PC-3 (cell line): ENCODE measurements at regions not wholly inside any gene's neighbourhood (a gene's known extent, or its start where the extent isn't known, plus 50 kb on each side); places are given as distances from the start of the nearest gene placed in this dataset.

Source experiments
- ATAC-seq: fragments of 200-7000 bp; cut with Tn5 transposase; 2 replicates; pipeline ENCODE4 v1.9.1; 2020; ENCODE audit warnings: mild to moderate bottlenecking, moderate library complexity
- BruUV-seq: library from RNA; stranded (reverse); fragments of 400-500 nt; replicated peaks from 2 replicates; lab custom pipeline; 2021; lab: Mats Ljungman, UMichigan
- CTCF ChIA-PET: fragments of 300-600 bp; sonication (Branson Sonifier 250); formaldehyde crosslinking; loops from one replicate; lab custom pipeline; 2022; ENCODE audit warnings: antibody characterized with exemption; lab: Charles Lee
- POLR2A ChIA-PET: fragments of 300-600 bp; sonication (Branson Sonifier 250); formaldehyde crosslinking; loops from one replicate; lab custom pipeline; 2022; ENCODE audit warnings: antibody characterized with exemption; ENCODE audit not compliant: unreplicated experiment; lab: Charles Lee
- DNase-seq: peaks from one replicate; pipeline ENCODE4 v3.0.0-alpha.2; 2015
- H2AFZ ChIP-seq: fragments of 300-600 bp; sonication (generic); 2 replicates; pipeline ENCODE4 v1.6.0; 2016; ENCODE audit warnings: antibody characterized with exemption, low read length
- H3F3A ChIP-seq: fragments of 300-600 bp; sonication (generic); one replicate; pipeline ENCODE4 v1.6.0; 2017; ENCODE audit warnings: antibody characterized with exemption, low read length, control low read depth, mild to moderate bottlenecking; ENCODE audit not compliant: unreplicated experiment
- H3K27ac ChIP-seq: fragments of 300-600 bp; sonication (generic); 2 replicates; pipeline ENCODE4 v1.5.1; 2016; ENCODE audit warnings: mild to moderate bottlenecking, low read length
- H3K27me3 ChIP-seq: fragments of 300-600 bp; sonication (generic); 2 replicates; pipeline ENCODE4 v1.6.1; 2016; ENCODE audit warnings: low read length, mixed read lengths
- H3K36me3 ChIP-seq: fragments of 300-600 bp; sonication (generic); 2 replicates; pipeline ENCODE4 v1.6.1; 2016; ENCODE audit warnings: low read depth, mixed run types, low read length, mixed read lengths
- H3K4me1 ChIP-seq: fragments of 300-600 bp; sonication (generic); 2 replicates; pipeline ENCODE4 v1.5.1; 2016; ENCODE audit warnings: low read length; ENCODE audit not compliant: insufficient read depth
- H3K4me2 ChIP-seq: fragments of 300-600 bp; sonication (generic); 2 replicates; pipeline ENCODE4 v1.6.0; 2016; ENCODE audit warnings: low read length
- H3K4me3 ChIP-seq: fragments of 300-600 bp; sonication (generic); 2 replicates; pipeline ENCODE4 v1.5.1; 2016; ENCODE audit warnings: mild to moderate bottlenecking, low read length, mixed read lengths
- H3K79me2 ChIP-seq: fragments of 300-600 bp; sonication (generic); 2 replicates; pipeline ENCODE4 v1.6.1; 2017; ENCODE audit warnings: low read length, mixed read lengths
- H3K9ac ChIP-seq: fragments of 300-600 bp; sonication (generic); 2 replicates; pipeline ENCODE4 v1.6.0; 2016; ENCODE audit warnings: mild to moderate bottlenecking, low read length
- H3K9me2 ChIP-seq: fragments of 300-600 bp; sonication (generic); replicated peaks from 2 replicates; pipeline ENCODE4 v1.6.1; 2016; ENCODE audit warnings: mixed run types, low read length, mixed read lengths
- H3K9me3 ChIP-seq: fragments of 300-600 bp; sonication (generic); 2 replicates; pipeline ENCODE4 v1.6.1; 2016; ENCODE audit warnings: low read length, mixed read lengths
- H4K20me1 ChIP-seq: fragments of 300-600 bp; sonication (generic); 2 replicates; pipeline ENCODE4 v1.6.1; 2016; ENCODE audit warnings: low read length, mixed read lengths
- CTCF ChIP-seq: fragments of 300-600 bp; sonication (generic); conservative IDR thresholded peaks from 2 replicates; pipeline ENCODE4 v1.5.1; 2017; ENCODE audit warnings: antibody characterized with exemption, low read depth, mild to moderate bottlenecking, low read length
- EZH2 ChIP-seq: fragments of 300-600 bp; sonication (generic); IDR thresholded peaks from one replicate; pipeline ENCODE4 v1.6.1; 2017; ENCODE audit warnings: antibody characterized with exemption, mild to moderate bottlenecking, low read length; ENCODE audit not compliant: unreplicated experiment
- EZH2phosphoT487 ChIP-seq: fragments of 300-600 bp; sonication (generic); IDR thresholded peaks from 2 replicates; pipeline ENCODE4 v1.6.1; 2018; ENCODE audit warnings: mild to moderate bottlenecking, antibody characterized with exemption, low read length, borderline replicate concordance
- intact Hi-C: fragments of 100-400 bp; cut with micrococcal nuclease; formaldehyde crosslinking; loops from 2 replicates; pipeline ENCODE4 v1.9.0; 2023

- CTCF ChIA-PET, result no interaction called here
- intact Hi-C loops, result no loop called here
- H2AFZ ChIP-seq, result no peak overlapping the region
- no peak overlapping the region for H3K4me3 ChIP-seq
- no TSS peak for BruUV-seq
- no peaks in the 10 kb centered on the region for H3K36me3 ChIP-seq
- DNase-seq (no peak), ATAC-seq (no peak)
- H4K20me1 ChIP-seq, result no peaks in the 10 kb centered on the region
- no peak overlapping the region for H3K9ac ChIP-seq
- H3K27me3 ChIP-seq, result no peaks in the 10 kb centered on the region
- POLR2A ChIA-PET, result no interaction called here
- H3K79me2 ChIP-seq, result no peaks in the 10 kb centered on the region
- TF ChIP-seq CTCF, result no peak
- TF ChIP-seq EZH2, result no peak
- no peak for TF ChIP-seq EZH2phosphoT487
- H3K27ac ChIP-seq, result no peak overlapping the region
- H3F3A ChIP-seq, result no peaks in the 10 kb centered on the region
- no peak overlapping the region for H3K4me2 ChIP-seq
- no peaks in the 10 kb centered on the region for H3K9me2 ChIP-seq
- no peaks in the 10 kb centered on the region for H3K4me1 ChIP-seq
- H3K9me3 ChIP-seq, result no peaks in the 10 kb centered on the region
Measured at GRCh38 chr5:164784230-164784629, 1278.8 kb downstream of the MAT2B start.

GRCh38 chr5:164798110-164798509, 1292.7 kb downstream of the MAT2B start:
- TF ChIP-seq EZH2, result no peak
- TF ChIP-seq EZH2phosphoT487, result no peak
- no peak for TF ChIP-seq CTCF
- Histone ChIP-seq H3K9ac (no peak overlapping the region), H3K9me2 (no peaks in the 10 kb centered on the region), H3K36me3 (no peaks in the 10 kb centered on the region), H3K4me1 (no peaks in the 10 kb centered on the region), H3F3A (no peaks in the 10 kb centered on the region), H3K9me3 (peaks cover 5% of the 10 kb centered on the region; the same call in 1 of the 2 replicates), H4K20me1 (no peaks in the 10 kb centered on the region), H3K27ac (no peak overlapping the region), H3K79me2 (no peaks in the 10 kb centered on the region), H3K4me3 (no peak overlapping the region), H3K4me2 (no peak overlapping the region), H2AFZ (no peak overlapping the region), H3K27me3 (no peaks in the 10 kb centered on the region)
- no peak for ATAC-seq
- BruUV-seq, result no TSS peak
- ChIA-PET CTCF (no interaction called here), POLR2A (no interaction called here)
- intact Hi-C loops, result no loop called here
- no peak for DNase-seq

GRCh38 chr5:164799391-164799790, 1294.0 kb downstream of the MAT2B start:
- DNase-seq (no peak), ATAC-seq (no peak)
- Histone ChIP-seq H3F3A (no peaks in the 10 kb centered on the region), H3K27me3 (no peaks in the 10 kb centered on the region), H3K9me3 (peaks cover 5% of the 10 kb centered on the region; the same call in 1 of the 2 replicates), H4K20me1 (no peaks in the 10 kb centered on the region), H3K4me3 (no peak overlapping the region), H3K9ac (no peak overlapping the region), H3K9me2 (no peaks in the 10 kb centered on the region), H3K4me1 (no peaks in the 10 kb centered on the region), H3K36me3 (no peaks in the 10 kb centered on the region), H3K79me2 (no peaks in the 10 kb centered on the region), H3K4me2 (no peak overlapping the region), H3K27ac (no peak overlapping the region), H2AFZ (no peak overlapping the region)
- no TSS peak for BruUV-seq
- CTCF ChIA-PET, result no interaction called here
- no peak for TF ChIP-seq EZH2
- TF ChIP-seq EZH2phosphoT487, result no peak
- TF ChIP-seq CTCF, result no peak
- intact Hi-C loops, result no loop called here
- POLR2A ChIA-PET, result no interaction called here
